ENCODE measurements at regions not wholly inside any gene's neighbourhood (a gene's known extent, or its start where the extent isn't known, plus 50 kb on each side); places are given as distances from the start of the nearest gene placed in this dataset.

- no peak for DNase-seq
- Mint-ChIP-seq H3K4me1 (ENCODE audit: low read depth) (peaks cover 2% of the 10 kb centered on the region), H3K4me3 (no peak overlapping the region), H3K27ac (no peak overlapping the region), H3K36me3 (no peaks in the 10 kb centered on the region), H3K9me3 (no peaks in the 10 kb centered on the region), H3K27me3 (no peaks in the 10 kb centered on the region)
- POLR2A ChIA-PET: no interaction called here
- CTCF ChIA-PET: no interaction called here
- intact Hi-C loops (cut with micrococcal nuclease): no loop called here
Measured at GRCh38 chr2:189360861-189361260, 80.4 kb upstream of the WDR75 start.

DNA sequence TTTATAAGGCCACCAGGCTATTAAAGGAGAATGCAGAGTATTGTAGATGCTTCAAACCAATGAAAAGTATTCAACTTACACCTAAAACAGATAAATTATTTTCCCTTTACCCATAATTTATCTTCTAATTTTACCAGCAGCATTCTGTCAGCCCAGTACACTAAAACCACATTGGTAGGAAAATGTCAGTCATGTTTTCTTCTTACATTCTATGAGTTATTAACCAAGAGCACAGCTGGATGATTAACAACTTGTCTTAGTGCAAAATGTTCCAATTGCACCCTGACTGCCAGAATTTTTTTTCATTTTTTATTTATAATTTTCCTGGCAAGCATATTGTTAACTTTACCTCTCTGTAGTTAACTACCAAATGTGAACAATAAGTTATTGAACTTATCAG, 79.0 kb upstream of the WDR75 start:
- no peak for DNase-seq
- intact Hi-C loops (cut with micrococcal nuclease): no loop called here
- ChIA-PET CTCF (interaction anchor here (0.6 kb wide), 1 partner anchor 10 kb away, joined by 4 read pairs; no protein-coding TSS in a partner anchor), POLR2A (no interaction called here)
- H3K36me3 Mint-ChIP-seq: no peaks in the 10 kb centered on the region
- H3K4me3 Mint-ChIP-seq: no peak overlapping the region
- H3K9me3 Mint-ChIP-seq: no peaks in the 10 kb centered on the region
- H3K4me1 Mint-ChIP-seq (ENCODE audit: low read depth): peaks cover 2% of the 10 kb centered on the region
- no peaks in the 10 kb centered on the region for H3K27me3 Mint-ChIP-seq
- H3K27ac Mint-ChIP-seq: no peak overlapping the region

DNA sequence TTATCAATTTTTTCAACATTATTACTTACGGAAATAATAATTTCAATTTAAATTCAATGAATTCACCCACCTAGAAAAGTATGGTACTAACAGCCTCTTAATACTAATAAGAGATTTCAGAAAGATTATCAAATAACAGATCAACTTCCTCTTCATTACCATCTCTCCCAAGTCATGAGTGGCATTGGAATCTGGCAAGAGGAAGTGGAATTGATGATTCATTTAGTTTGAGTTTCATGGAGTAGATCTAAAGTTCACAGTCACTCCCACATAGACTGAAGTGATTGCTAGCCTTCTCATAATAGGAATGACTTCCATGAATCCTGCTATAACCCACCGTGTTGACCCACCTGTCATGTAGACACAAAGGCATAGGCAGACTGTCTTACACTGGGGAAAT, 77.7 kb upstream of the WDR75 start:
- intact Hi-C loops (cut with micrococcal nuclease): no loop called here
- H3K9me3 Mint-ChIP-seq: no peaks in the 10 kb centered on the region
- H3K4me1 Mint-ChIP-seq (ENCODE audit: low read depth): peaks cover 2% of the 10 kb centered on the region
- no peak for DNase-seq
- no peak overlapping the region for H3K4me3 Mint-ChIP-seq
- no peaks in the 10 kb centered on the region for H3K27me3 Mint-ChIP-seq
- H3K36me3 Mint-ChIP-seq: no peaks in the 10 kb centered on the region
- ChIA-PET CTCF (no interaction called here), POLR2A (no interaction called here)
- H3K27ac Mint-ChIP-seq: no peak overlapping the region

DNA sequence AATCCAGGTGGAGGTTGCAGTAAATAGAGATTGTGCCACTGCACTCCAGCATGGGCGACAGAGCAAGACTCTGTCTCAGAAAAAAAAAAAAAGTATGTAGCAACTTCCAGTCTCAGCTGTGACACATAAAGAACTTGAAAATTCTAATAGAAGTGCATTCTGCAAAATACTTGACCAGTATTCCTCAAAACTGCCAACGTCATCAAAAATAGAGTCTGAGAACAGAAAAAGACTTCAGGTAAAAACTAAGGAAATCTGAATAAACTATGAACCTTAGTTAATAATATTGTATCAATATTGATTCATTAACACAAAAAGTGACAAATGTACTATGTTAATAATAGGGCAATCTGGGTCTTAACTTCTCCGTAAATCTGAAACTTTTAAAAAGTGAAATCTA, 76.7 kb upstream of the WDR75 start:
- CTCF ChIA-PET: no interaction called here
- no peak overlapping the region for H3K27ac Mint-ChIP-seq
- no peaks in the 10 kb centered on the region for H3K36me3 Mint-ChIP-seq
- H3K4me3 Mint-ChIP-seq: no peak overlapping the region
- DNase-seq: no peak
- no peaks in the 10 kb centered on the region for H3K27me3 Mint-ChIP-seq
- H3K4me1 Mint-ChIP-seq (ENCODE audit: low read depth): peaks cover 2% of the 10 kb centered on the region
- POLR2A ChIA-PET: no interaction called here
- H3K9me3 Mint-ChIP-seq: no peaks in the 10 kb centered on the region
- intact Hi-C loops (cut with micrococcal nuclease): no loop called here

- H3K27me3 Mint-ChIP-seq: no peaks in the 10 kb centered on the region
- POLR2A ChIA-PET: no interaction called here
- DNase-seq: no peak
- H3K4me3 Mint-ChIP-seq: no peak overlapping the region
- H3K36me3 Mint-ChIP-seq: no peaks in the 10 kb centered on the region
- intact Hi-C loops (cut with micrococcal nuclease): no loop called here
- CTCF ChIA-PET: no interaction called here
- H3K9me3 Mint-ChIP-seq: no peaks in the 10 kb centered on the region
- peaks cover 2% of the 10 kb centered on the region for H3K4me1 Mint-ChIP-seq (ENCODE audit: low read depth)
- H3K27ac Mint-ChIP-seq: no peak overlapping the region
Measured at GRCh38 chr2:189366349-189366748, 74.9 kb upstream of the WDR75 start.

- CTCF ChIA-PET: no interaction called here
- intact Hi-C loops (cut with micrococcal nuclease): no loop called here
- H3K27ac Mint-ChIP-seq: no peak overlapping the region
Measured at GRCh38 chr2:189367343-189367742, 73.9 kb upstream of the WDR75 start.

DNA sequence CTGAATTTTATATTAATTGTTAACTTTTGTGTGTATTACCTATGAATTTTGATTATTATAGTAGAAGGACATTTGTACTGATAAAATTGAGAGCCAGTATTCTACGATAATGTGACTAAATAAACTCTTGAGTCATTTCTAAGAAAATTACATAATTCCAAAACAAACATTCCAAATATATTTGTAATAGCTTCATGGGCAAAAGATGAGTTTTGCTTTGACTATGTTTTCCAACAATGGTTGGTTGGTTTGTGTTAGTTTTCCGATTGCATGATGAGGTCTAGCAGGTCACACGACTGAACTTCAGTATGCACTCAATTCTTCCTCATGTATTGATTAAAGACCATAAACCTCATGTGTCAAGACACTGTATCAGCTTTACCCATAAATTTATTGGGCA, 71.7 kb upstream of the WDR75 start:
- Mint-ChIP-seq H3K27me3 (no peaks in the 10 kb centered on the region), H3K4me3 (no peak overlapping the region), H3K4me1 (ENCODE audit: low read depth) (peaks cover 6% of the 10 kb centered on the region), H3K27ac (no peak overlapping the region), H3K9me3 (no peaks in the 10 kb centered on the region), H3K36me3 (no peaks in the 10 kb centered on the region)
- intact Hi-C loops (cut with micrococcal nuclease): no loop called here
- ChIA-PET POLR2A (no interaction called here), CTCF (no interaction called here)
- DNase-seq: no peak

More at GRCh38 chr2:189367343-189367742, 73.9 kb upstream of the WDR75 start:
- no peak overlapping the region for H3K4me3 Mint-ChIP-seq
- peaks cover 2% of the 10 kb centered on the region for H3K4me1 Mint-ChIP-seq (ENCODE audit: low read depth)
- DNase-seq: no peak
- POLR2A ChIA-PET: no interaction called here
- H3K27me3 Mint-ChIP-seq: no peaks in the 10 kb centered on the region
- H3K36me3 Mint-ChIP-seq: no peaks in the 10 kb centered on the region
- no peaks in the 10 kb centered on the region for H3K9me3 Mint-ChIP-seq

DNA sequence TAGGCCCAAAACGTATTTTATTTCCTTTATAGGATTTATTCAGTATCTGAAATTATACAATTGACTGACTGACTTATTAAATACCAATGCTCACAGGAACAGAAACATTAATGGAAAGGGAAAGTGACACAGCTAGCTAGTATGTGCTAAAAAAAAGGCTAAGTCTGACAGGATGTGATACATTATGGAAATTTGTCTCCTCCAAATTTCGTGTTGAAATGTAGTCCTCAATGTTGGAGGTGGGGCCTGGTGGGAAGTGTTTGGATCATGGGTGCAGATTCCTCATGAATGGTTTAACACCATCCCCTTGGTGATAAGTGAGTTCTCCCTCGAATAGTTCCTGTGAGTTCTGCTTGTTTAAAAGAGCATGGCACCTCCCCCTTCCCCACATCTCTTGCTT, 70.6 kb upstream of the WDR75 start:
- no peak overlapping the region for H3K27ac Mint-ChIP-seq
- POLR2A ChIA-PET: no interaction called here
- H3K36me3 Mint-ChIP-seq: no peaks in the 10 kb centered on the region
- no peaks in the 10 kb centered on the region for H3K27me3 Mint-ChIP-seq
- no peak overlapping the region for H3K4me3 Mint-ChIP-seq
- no peaks in the 10 kb centered on the region for H3K9me3 Mint-ChIP-seq
- intact Hi-C loops (cut with micrococcal nuclease): no loop called here
- CTCF ChIA-PET: interaction anchor here (0.7 kb wide), 1 partner anchor 10 kb away, joined by 3 read pairs; no protein-coding TSS in a partner anchor
- no peak for DNase-seq
- peaks cover 7% of the 10 kb centered on the region for H3K4me1 Mint-ChIP-seq (ENCODE audit: low read depth)

DNA sequence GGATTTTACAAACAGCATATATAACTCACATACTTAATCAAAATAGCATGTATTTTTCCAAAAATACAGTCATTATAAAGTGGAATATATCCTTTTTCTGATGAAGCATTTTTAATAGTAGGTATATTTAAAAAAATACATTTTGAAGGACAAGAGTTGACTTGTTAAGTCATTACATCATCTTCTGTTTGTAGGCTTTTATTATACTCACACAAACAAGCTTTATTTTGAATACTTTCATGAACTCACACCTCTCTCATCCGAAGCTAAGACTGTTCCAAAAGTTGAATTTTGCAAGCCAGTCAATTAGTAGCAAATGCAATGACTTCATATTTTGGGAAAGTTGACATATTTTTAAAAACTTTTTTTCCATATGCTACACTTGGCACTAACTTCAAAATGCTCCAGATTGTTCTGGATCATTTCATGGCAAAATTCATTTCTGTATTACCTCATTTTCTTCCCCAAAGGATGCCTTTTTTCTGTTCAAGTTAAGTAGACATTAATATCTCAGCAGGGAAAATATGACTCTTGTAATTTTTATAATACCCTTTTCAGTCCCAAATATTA, 68.5 kb upstream of the WDR75 start:
- CTCF ChIA-PET: interaction anchor here (0.7 kb wide), 1 partner anchor 11 kb away, joined by 4 read pairs; no protein-coding TSS in a partner anchor
- intact Hi-C loops (cut with micrococcal nuclease): no loop called here
- peaks cover 7% of the 10 kb centered on the region for H3K4me1 Mint-ChIP-seq (ENCODE audit: low read depth)
- H3K27me3 Mint-ChIP-seq: no peaks in the 10 kb centered on the region
- H3K27ac Mint-ChIP-seq: no peak overlapping the region
- no peak for DNase-seq
- no peak overlapping the region for H3K4me3 Mint-ChIP-seq
- POLR2A ChIA-PET: no interaction called here
- no peaks in the 10 kb centered on the region for H3K36me3 Mint-ChIP-seq
- H3K9me3 Mint-ChIP-seq: no peaks in the 10 kb centered on the region

DNA sequence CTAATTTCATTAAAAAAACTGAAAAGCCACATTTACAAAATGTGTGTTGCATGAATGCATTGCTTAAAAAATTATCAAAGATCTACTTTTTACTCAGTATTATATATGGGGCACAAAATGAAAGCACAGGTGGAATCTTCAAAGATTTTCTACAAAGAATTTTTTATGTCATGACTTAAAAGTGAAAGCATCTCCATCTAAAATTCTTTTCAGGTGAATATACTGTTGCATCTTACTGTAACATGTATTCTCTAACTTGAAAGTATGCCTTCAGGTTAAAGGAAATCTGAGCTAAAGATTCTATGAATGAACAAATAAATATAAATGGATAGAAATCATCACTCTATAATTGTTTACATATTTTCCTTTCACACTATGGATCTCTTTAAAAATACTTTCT, 66.8 kb upstream of the WDR75 start:
- intact Hi-C loops (cut with micrococcal nuclease): no loop called here
- H3K27ac Mint-ChIP-seq: no peak overlapping the region
- DNase-seq: no peak
- no peaks in the 10 kb centered on the region for H3K9me3 Mint-ChIP-seq
- POLR2A ChIA-PET: no interaction called here
- no peaks in the 10 kb centered on the region for H3K36me3 Mint-ChIP-seq
- no peaks in the 10 kb centered on the region for H3K27me3 Mint-ChIP-seq
- peaks cover 7% of the 10 kb centered on the region for H3K4me1 Mint-ChIP-seq (ENCODE audit: low read depth)
- H3K4me3 Mint-ChIP-seq: no peak overlapping the region
- CTCF ChIA-PET: no interaction called here

DNA sequence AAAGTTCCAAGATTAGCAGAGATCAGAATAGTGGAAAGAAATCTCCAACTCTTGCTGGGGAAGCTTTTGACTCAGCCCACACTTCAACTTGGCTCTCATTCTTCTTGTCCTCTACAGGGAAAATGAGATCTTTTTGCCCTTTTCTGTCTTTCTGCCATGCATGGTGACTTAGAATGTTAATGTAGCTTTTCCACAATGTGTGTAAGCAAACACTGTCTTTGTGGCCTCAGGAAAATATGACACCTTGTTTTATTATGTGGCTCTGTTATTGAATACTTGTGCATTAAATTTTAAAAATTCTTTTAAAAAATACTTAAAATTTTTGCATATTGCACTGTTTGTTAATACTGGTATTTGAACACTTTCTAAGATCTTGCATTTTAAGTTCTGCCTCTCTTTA, 65.4 kb upstream of the WDR75 start:
- no peak for DNase-seq
- Mint-ChIP-seq H3K4me1 (ENCODE audit: low read depth) (peaks cover 7% of the 10 kb centered on the region), H3K27ac (no peak overlapping the region), H3K27me3 (no peaks in the 10 kb centered on the region), H3K4me3 (no peak overlapping the region), H3K9me3 (no peaks in the 10 kb centered on the region), H3K36me3 (no peaks in the 10 kb centered on the region)
- CTCF ChIA-PET: interaction anchor here (0.6 kb wide), 1 partner anchor 282 kb away, joined by 3 read pairs; no protein-coding TSS in a partner anchor
- POLR2A ChIA-PET: no interaction called here
- intact Hi-C loops (cut with micrococcal nuclease): no loop called here

- DNase-seq: no peak
- H3K27ac Mint-ChIP-seq: no peak overlapping the region
- POLR2A ChIA-PET: no interaction called here
- no peak overlapping the region for H3K4me3 Mint-ChIP-seq
- H3K27me3 Mint-ChIP-seq: no peaks in the 10 kb centered on the region
- H3K36me3 Mint-ChIP-seq: no peaks in the 10 kb centered on the region
- intact Hi-C loops (cut with micrococcal nuclease): no loop called here
- H3K4me1 Mint-ChIP-seq (ENCODE audit: low read depth): peaks cover 4% of the 10 kb centered on the region
- H3K9me3 Mint-ChIP-seq: no peaks in the 10 kb centered on the region
- CTCF ChIA-PET: no interaction called here
Measured at GRCh38 chr2:189379287-189379630, 62.0 kb upstream of the WDR75 start.

DNA sequence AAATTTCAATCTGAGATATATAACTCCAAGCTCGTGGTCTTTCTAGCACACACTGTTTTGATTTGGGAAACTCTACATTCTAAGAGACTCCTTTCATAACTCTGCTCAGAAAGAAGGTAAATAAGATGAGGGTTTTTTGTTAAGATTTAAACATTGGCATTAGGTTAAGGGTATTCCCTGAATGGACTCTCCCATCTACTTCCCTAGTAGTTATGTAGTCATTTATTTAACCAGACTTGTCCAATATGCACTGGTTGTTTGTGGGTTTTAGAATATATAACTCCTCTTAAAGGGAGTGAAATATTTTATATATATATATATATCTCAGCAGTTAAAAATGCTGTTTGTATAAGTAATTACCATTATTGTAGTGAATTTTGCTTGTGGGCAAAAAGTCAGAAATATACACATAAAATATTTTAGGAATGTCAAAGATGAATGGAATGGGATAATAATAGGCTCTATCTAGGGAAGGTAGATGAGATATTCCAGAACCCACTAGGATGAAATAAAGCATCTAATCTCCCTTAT, 61.5 kb upstream of the WDR75 start:
- H3K9me3 Mint-ChIP-seq: no peaks in the 10 kb centered on the region
- no peak overlapping the region for H3K27ac Mint-ChIP-seq
- CTCF ChIA-PET: interaction anchor here (0.6 kb wide), 1 partner anchor 448 kb away, joined by 3 read pairs; no protein-coding TSS in a partner anchor
- intact Hi-C loops (cut with micrococcal nuclease): no loop called here
- no peak for DNase-seq
- no peaks in the 10 kb centered on the region for H3K36me3 Mint-ChIP-seq
- H3K4me3 Mint-ChIP-seq: no peak overlapping the region
- no peaks in the 10 kb centered on the region for H3K27me3 Mint-ChIP-seq
- POLR2A ChIA-PET: no interaction called here
- no peaks in the 10 kb centered on the region for H3K4me1 Mint-ChIP-seq (ENCODE audit: low read depth)
